ENCODE measurements at regions not wholly inside any gene's neighbourhood (a gene's known extent, or its start where the extent isn't known, plus 50 kb on each side); places are given as distances from the start of the nearest gene placed in this dataset.
"Not testable (repeated sequence)": the region's sequence is repeated elsewhere in the genome, so short reads cannot be mapped to it uniquely, and the experiment has no call there.

- H3K79me1 ChIP-seq (ENCODE audit: low read depth, low read length); H3K14ac ChIP-seq (ENCODE audit: insufficient read length); H2BK5ac ChIP-seq (ENCODE audit: low read depth, low read length); FAIRE-seq; H3K4me2 ChIP-seq (ENCODE audit: insufficient read depth in 1 of 2, low read depth in 2 of 2, low read length in 2 of 2); H3K4ac ChIP-seq (replicated peaks; ENCODE audit: insufficient read length, low read depth, low read length); H3K9ac ChIP-seq (replicated peaks in 1 of 4; ENCODE audit: extremely low read depth in 1 of 4, low read depth in 3 of 4, low read length in 3 of 4); H3K23me2 ChIP-seq (ENCODE audit: low read depth, low read length); H2BK12ac ChIP-seq (ENCODE audit: low read depth, low read length); H4K5ac ChIP-seq (ENCODE audit: insufficient read length, low read depth, low read length); H3K18ac ChIP-seq (ENCODE audit: extremely low read depth, low read length); H3K36me3 ChIP-seq (ENCODE audit: control insufficient read depth in 2 of 4, insufficient read depth in 4 of 4, low read length in 3 of 4); H3K27ac ChIP-seq (ENCODE audit: low read depth, low read length); H2BK20ac ChIP-seq (ENCODE audit: low read length); H3K79me2 ChIP-seq (ENCODE audit: control insufficient read depth in 1 of 2, insufficient read depth in 2 of 2, low read length in 2 of 2); H3K23ac ChIP-seq (ENCODE audit: insufficient read length); H2BK15ac ChIP-seq (ENCODE audit: low read length); H4K91ac ChIP-seq (replicated peaks; ENCODE audit: insufficient read length, low read length); DNase-seq (ENCODE audit: low read depth in 1 of 2, low spot score in 2 of 2); H2BK120ac ChIP-seq (replicated peaks; ENCODE audit: low read depth, low read length); H4K8ac ChIP-seq (ENCODE audit: extremely low read depth, insufficient read depth, low read length); H3K4me1 ChIP-seq (replicated peaks in 1 of 4; ENCODE audit: control insufficient read depth in 3 of 4, insufficient read depth in 4 of 4, low read length in 3 of 4); H3K27me3 ChIP-seq (replicated peaks in 1 of 4; ENCODE audit: control insufficient read depth in 3 of 4, extremely low read depth in 1 of 4, insufficient read depth in 3 of 4, low read length in 3 of 4); H4K20me1 ChIP-seq (replicated peaks in 1 of 2; ENCODE audit: control insufficient read depth in 1 of 2, insufficient read depth in 2 of 2, low read length in 2 of 2); H2AK5ac ChIP-seq (ENCODE audit: low read depth, low read length); POLR2A ChIA-PET (ENCODE audit: partially characterized antibody); H3K56ac ChIP-seq (replicated peaks; ENCODE audit: insufficient read length, low read depth, low read length); H2AFZ ChIP-seq (ENCODE audit: low read length); H3K4me3 ChIP-seq (ENCODE audit: extremely low read depth in 1 of 4, insufficient read depth in 2 of 4, low read depth in 3 of 4, low read length in 4 of 4): not testable (repeated sequence)
- H3K9me3 ChIP-seq (ENCODE audit: insufficient read depth in 2 of 2, low read depth in 1 of 2, low read length in 1 of 2) = peaks cover 12 to 24% of the 10 kb centered on the region in 2 experiments
- CTCF ChIA-PET (ENCODE audit: partially characterized antibody) = interaction anchor here (0.7 kb wide), 1 partner anchor 9 kb away, joined by 3 read pairs; no protein-coding TSS in a partner anchor
- WGBS, 2 experiments (ENCODE audit: extremely low coverage in 1 of 2, insufficient coverage in 1 of 2, insufficient read length in 1 of 2, insufficient replicate concordance in 2 of 2, low coverage in 1 of 2, low lambda C conversion rate in 2 of 2, missing lambda C conversion rate in 1 of 2) = 97% methylated on average over 9 of the region's 22 CpGs; no CpG with 5 or more reads in 1 of the 2 experiments
These were observed 72.0 kb upstream of the LRPPRC start for GRCh38 chr2:44067791-44068181.
